ENCODE measurements at regions not wholly inside any gene's neighbourhood (a gene's known extent, or its start where the extent isn't known, plus 50 kb on each side); places are given as distances from the start of the nearest gene placed in this dataset.

DNA sequence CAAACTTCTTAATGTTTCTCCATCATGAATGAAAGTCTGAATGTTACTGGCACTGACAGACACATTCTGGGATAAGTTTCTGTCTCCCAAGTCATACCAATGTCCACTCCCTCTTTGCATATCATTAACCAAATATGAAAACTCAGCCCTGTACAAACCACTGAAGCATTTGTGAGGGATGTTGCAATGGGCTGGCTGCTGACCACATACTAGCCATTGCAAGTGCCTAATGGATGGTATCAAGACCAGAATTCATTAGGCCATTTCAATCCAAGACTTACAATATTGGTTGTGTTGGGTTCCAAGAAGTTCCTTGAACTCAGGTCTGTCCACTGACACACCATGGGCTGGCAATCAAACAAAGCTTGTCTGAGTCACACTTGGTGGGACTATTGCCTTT is 73.8 kb downstream of the CBLN2 start:
- TF ChIP-seq GATA3 (IDR thresholded peaks at IDR 0.05; ENCODE audit: low read depth, low read length) = no peak
- TF ChIP-seq GATA2 (IDR thresholded peaks at IDR 0.05; ENCODE audit: low read depth, low read length) = no peak

DNA sequence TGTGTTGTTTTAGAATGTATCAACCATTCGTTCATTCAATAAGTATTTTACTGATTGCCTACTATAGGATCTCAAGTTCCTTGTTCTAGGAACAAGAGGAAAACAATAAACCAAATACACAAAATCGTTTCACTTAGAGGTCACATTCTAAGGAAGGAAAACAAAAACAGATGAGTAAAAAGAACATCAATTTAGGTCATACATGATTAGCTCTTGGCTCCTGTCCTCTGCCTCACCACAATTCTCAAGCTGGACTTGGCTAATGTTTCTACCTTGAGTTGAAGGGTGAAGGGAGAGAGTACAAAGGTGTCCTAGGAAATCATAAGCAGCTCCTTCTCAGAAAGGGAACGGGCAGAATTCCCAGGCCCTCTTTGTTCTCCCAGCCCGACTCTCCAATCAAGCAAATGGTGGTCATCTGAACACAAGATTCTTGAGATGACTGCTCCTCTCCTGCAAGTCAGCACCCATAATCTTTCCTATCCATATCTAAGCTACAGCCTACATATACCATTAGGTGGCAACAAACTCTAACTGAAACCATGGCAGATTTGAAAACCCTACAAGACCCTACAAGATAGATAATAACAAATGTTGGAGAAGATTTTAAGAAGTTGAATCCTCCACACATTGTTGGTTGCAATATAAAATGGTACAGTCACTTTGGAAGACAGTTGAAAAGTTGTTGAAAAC is 76.0 kb downstream of the CBLN2 start:
- TF ChIP-seq GATA3 (IDR thresholded peaks at IDR 0.05; ENCODE audit: low read depth, low read length) (no peak), GATA2 (IDR thresholded peaks at IDR 0.05; ENCODE audit: low read depth, low read length) (no peak)

DNA sequence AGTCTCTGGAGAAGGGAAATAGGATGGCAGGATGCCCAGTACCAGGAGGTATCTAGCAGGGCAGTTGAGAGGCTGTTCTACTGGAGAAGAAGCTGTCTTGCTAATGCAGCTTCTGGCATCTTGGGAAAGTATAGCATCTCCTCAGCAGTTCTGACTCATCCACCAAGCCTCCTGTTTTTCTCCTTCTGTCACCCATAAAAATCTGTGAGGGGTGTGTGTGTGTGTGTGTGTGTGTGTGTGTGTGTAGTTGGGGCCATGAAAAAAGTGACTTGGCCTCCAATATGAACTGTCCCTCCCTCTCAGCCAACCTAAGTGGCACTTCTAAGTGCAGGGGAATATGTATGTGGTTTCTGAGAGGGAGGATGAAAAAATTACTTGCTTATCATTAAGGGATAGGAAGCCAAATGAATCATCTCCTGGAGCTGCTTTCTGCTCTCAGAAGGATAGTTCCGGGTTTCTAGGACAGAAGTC is 83.9 kb downstream of the CBLN2 start:
- TF ChIP-seq GATA3 (IDR thresholded peaks at IDR 0.05; ENCODE audit: low read depth, low read length) (no peak), GATA2 (IDR thresholded peaks at IDR 0.05; ENCODE audit: low read depth, low read length) (no peak)

DNA sequence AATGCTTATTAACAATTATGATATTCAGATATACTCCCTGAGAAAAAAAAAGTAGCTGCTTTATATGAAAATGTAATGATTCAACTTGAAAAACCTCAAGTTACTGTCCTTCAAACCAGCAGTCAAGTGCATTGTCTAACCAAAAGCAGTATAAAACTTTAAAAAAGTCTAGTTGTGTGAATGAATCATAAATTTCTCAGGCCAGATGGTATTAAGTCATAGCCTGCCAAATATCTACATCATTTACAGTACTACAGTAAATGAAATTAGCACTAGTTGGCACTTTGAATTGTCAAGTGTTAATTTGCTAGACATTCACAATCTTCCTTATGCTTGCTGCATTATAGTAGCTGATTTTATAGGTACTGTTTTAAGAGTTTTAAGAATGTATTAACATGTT is 85.9 kb downstream of the CBLN2 start:
- TF ChIP-seq GATA2 (IDR thresholded peaks at IDR 0.05; ENCODE audit: low read depth, low read length) (no peak), GATA3 (IDR thresholded peaks at IDR 0.05; ENCODE audit: low read depth, low read length) (no peak)

DNA sequence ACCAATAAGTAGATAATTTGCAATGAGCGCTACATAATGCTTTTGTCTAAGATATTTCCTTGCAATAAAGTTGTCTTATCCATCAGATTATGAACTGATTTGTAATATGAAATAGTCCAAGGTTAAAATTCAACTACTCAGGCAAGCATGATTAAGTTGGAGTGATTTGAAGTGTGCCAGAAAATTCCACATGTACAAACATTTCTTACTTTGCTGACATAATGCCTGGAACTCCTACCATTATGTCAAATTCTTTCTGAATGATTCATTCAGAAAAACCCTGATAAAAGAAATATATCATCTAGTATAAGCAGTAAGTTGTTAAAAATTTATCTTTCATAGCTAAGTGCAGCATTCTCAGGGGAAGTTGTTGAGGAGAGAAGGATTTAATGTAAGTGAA is 87.3 kb downstream of the CBLN2 start:
- TF ChIP-seq GATA3 (IDR thresholded peaks at IDR 0.05; ENCODE audit: low read depth, low read length) (no peak), GATA2 (IDR thresholded peaks at IDR 0.05; ENCODE audit: low read depth, low read length) (no peak)

DNA sequence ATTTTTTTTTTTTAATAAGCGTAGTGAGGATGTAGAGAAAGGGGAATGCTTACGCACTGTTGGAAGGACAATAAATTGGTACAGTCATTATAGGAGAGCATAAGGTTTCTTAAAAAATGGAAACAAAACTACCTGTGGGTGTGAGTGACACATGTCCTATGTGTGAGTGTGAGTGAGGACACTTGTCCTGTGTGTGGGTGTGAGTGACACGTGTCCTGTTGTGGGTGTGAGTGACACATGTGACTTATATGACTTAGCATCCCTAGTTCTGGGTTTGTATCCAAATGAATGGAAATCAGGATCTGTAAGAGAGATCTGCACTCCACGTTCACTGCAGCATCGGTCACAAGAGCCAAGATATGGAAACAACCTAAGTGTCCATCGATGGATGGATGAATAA is 91.8 kb downstream of the CBLN2 start:
- TF ChIP-seq GATA2 (IDR thresholded peaks at IDR 0.05; ENCODE audit: low read depth, low read length) (no peak), GATA3 (IDR thresholded peaks at IDR 0.05; ENCODE audit: low read depth, low read length) (no peak)

DNA sequence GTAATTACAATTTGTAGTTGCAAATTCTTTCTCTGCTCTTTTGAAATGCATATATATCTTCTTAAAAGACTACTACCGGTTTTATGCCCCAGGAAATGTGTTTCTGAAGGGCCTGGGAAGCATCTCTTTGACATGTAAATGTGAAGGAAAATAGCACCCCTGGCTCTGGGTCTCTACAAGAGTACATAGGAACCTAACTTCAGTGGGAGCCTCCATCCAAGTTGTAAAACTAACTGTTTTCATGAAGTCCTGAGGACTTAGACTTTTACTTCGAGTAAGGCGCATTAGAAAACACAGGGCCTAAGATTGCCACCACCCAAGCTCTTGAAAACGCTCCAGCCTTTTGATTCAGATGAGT is 99.4 kb downstream of the CBLN2 start:
- TF ChIP-seq GATA3 (IDR thresholded peaks at IDR 0.05; ENCODE audit: low read depth, low read length) (no peak), GATA2 (IDR thresholded peaks at IDR 0.05; ENCODE audit: low read depth, low read length) (no peak)

DNA sequence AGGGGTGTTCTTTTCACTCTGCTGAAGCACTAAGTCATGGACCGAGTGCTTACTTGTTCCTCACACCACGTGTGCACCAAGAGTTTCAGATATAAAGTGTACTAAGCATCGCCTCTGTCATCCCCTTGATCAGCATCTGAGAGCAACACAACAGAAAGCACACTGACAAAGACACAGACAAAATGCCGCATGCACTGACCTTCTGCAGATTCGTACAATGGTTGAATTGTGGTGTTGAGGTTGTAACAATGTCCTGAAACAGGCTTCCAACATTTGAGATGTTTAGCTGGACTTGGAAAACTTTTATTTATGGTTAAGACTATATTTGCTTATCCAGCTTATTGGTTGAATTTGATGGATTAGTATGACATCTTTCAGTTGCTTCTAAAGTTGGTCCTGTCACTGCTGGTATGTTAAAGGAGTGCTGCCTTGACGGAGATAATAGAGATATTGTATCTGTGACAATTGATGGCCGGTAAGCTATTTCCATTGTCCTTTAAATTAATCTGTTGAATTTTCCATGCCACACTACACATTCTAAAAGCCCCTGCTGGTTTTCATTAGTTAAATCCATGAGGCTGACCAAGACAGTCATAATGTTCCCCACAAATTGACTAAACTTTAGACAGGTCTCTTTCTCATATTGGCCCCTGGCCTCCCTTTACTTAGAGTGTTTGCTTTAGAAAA is 99.9 kb downstream of the CBLN2 start:
- TF ChIP-seq GATA3 (IDR thresholded peaks at IDR 0.05; ENCODE audit: low read depth, low read length) (no peak), GATA2 (IDR thresholded peaks at IDR 0.05; ENCODE audit: low read depth, low read length) (no peak)

DNA sequence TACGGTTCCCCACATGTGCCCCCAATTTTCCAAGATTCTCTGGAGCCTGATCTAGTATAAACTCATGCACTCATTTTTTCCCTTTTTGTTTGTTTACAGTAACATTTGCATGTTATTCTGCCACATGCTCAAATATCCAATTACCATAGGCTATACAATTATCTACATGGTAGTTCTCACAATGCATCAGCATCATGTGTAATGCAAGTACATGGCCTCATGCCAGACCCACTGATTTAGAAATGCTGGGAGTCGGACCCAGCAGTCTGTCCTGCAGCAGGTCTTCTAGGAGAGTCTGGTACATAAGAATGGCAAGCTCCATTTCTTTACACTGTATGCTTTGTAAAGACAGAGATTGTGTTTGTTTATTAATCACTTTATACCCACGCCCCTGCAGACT is 107.7 kb downstream of the CBLN2 start:
- TF ChIP-seq GATA2 (IDR thresholded peaks at IDR 0.05; ENCODE audit: low read depth, low read length) = no peak
- TF ChIP-seq GATA3 (IDR thresholded peaks at IDR 0.05; ENCODE audit: low read depth, low read length) = no peak

DNA sequence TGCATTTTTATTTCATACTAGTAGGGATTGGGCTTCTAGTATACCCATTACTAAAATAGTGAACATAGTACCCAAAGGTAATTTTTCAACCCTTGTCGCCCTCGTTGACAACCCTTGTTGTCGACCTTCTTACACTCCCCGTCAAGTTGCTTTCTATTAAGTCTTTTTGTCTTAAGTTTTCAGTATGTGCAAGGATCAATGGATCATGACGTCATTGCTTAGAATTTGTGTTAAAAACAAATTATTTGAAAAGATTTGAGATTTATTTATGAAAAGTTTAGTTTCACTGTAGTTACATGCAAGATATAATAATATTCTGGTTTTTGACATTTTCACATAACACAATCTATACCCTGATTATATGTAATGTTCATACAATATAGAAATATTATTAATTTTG is 110.4 kb downstream of the CBLN2 start:
- TF ChIP-seq GATA2 (IDR thresholded peaks at IDR 0.05; ENCODE audit: low read depth, low read length) (no peak), GATA3 (IDR thresholded peaks at IDR 0.05; ENCODE audit: low read depth, low read length) (no peak)

DNA sequence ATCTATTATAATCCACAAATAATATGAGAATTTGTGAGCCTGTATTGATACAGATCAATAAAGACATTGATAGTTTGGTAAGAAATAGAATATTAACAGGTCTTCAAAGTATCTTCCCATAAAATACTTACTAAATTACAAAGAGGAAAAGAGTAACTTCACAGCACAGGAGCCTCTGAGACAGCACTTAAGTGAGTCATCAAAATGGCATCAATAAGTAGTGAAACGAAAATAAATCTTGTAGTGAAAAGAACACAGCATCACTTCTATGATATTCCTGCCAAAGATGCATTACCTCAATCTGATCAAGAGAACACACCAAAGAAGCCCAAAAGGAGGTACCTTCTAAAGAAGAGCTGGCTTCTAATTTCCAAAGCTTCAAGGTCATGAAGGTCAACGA is 116.4 kb downstream of the CBLN2 start:
- TF ChIP-seq GATA2 (IDR thresholded peaks at IDR 0.05; ENCODE audit: low read depth, low read length) = no peak
- no peak for TF ChIP-seq GATA3 (IDR thresholded peaks at IDR 0.05; ENCODE audit: low read depth, low read length)

DNA sequence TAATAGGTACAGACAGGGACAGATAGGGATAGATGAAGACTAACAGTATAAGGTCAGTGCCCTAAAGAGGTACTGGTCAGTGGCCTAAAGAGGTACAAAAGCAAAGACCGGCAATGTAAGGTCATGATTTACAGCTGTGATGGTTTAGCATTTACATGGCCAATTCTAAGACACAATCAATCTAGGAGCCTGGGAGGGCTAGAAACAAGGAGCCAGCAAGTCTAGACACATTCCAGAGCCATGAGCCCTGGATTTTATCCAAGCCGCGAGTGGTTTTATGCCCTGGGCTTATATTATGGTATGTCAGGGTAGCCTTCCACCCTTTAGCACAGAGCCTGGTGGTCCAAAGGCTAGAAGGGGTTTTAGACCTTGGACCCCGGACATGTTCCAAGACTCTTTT is 124.2 kb downstream of the CBLN2 start:
- TF ChIP-seq GATA2 (IDR thresholded peaks at IDR 0.05; ENCODE audit: low read depth, low read length) (no peak), GATA3 (IDR thresholded peaks at IDR 0.05; ENCODE audit: low read depth, low read length) (no peak)

DNA sequence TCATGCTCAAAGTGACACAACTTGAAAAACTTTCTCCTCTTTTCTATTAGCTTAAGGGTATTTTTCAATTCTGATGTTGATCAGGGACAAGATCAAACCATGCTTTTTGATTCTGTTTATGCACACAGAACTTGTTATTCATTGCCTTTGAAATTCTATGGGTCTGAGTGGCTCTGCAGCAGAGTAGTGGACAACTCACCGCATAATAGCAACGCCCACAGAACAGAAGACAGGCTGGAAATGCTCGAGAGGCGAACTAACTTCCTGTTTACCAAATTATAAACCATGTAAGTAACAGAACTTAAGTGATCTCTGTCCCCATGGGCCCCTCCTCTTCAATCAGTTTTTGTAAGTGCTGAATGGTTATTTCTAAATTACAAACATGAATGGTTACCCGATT is 131.2 kb downstream of the CBLN2 start:
- no peak for TF ChIP-seq GATA3 (IDR thresholded peaks at IDR 0.05; ENCODE audit: low read depth, low read length)
- TF ChIP-seq GATA2 (IDR thresholded peaks at IDR 0.05; ENCODE audit: low read depth, low read length) = no peak

DNA sequence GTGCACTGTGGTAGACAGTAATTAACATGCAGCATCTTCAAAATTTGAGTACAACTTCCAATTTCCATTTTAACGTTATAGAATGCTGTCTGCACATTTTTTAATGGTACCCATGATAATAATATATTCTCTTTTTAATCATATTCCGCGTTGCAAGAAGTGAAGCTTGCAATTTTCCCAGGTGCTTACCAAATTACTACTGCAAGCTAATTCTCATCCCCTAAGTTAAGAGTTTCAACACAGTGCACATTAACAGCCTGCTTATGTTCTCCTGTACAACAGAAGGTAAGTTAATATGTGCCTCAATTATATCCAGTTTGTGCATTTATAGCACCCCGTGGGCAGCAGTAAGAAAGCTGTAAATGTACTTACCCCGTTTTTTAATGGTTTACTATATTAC is 132.9 kb downstream of the CBLN2 start:
- no peak for TF ChIP-seq GATA2 (IDR thresholded peaks at IDR 0.05; ENCODE audit: low read depth, low read length)
- no peak for TF ChIP-seq GATA3 (IDR thresholded peaks at IDR 0.05; ENCODE audit: low read depth, low read length)

DNA sequence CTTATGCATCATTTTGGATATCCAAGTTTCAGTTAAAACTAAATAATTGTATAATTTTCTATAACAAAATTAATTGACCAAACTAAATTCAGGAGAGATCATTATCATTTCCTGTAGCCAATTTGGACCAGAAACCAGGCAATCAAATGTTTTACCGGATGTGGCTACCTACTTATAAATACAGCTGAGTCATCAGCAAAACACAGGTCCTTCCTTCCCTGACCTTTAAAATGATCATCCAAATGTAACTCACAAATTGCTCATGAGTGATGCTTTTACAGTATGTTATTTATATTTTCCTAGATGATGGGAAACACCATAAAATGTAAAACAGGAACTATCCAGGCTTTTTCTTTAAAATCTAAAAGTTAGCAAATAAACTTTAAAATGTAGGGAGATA is 133.7 kb downstream of the CBLN2 start:
- TF ChIP-seq GATA2 (IDR thresholded peaks at IDR 0.05; ENCODE audit: low read depth, low read length) = no peak
- TF ChIP-seq GATA3 (IDR thresholded peaks at IDR 0.05; ENCODE audit: low read depth, low read length) = no peak
